ENCODE measurements at regions not wholly inside any gene's neighbourhood (a gene's known extent, or its start where the extent isn't known, plus 50 kb on each side); places are given as distances from the start of the nearest gene placed in this dataset. TPM values are rescaled to one million over a fixed set of nuclear protein-coding genes. Genes with fewer than 3 reads are reported as not detected.

GRCh38 chr12:96141216-96141912 lies 52.8 kb upstream of the ELK3 start:
- H3K36me3 ChIP-seq: no peaks in the 10 kb centered on the region
- H3K27ac ChIP-seq: no peak overlapping the region
- no peaks in the 10 kb centered on the region for H3K9me3 ChIP-seq
- no peak for TF ChIP-seq POLR2A (IDR thresholded peaks at IDR 0.05)
- no peak for TF ChIP-seq CTCF (IDR thresholded peaks at IDR 0.05)
- H3K4me3 ChIP-seq: no peak overlapping the region
- intact Hi-C loops (cut with DNase I; ENCODE audit: low total_unique reads): no loop called here
- H3K4me1 ChIP-seq: no peaks in the 10 kb centered on the region
- H3K27me3 ChIP-seq: no peaks in the 10 kb centered on the region
- no peak for DNase-seq

GRCh38 chr12:96143392-96143791 lies 50.8 kb upstream of the ELK3 start:
- Histone ChIP-seq H3K9me3 (no peaks in the 10 kb centered on the region), H3K27me3 (no peaks in the 10 kb centered on the region), H3K27ac (no peak overlapping the region), H3K4me1 (no peaks in the 10 kb centered on the region), H3K4me3 (no peak overlapping the region), H3K36me3 (no peaks in the 10 kb centered on the region)
- no peak for DNase-seq
- intact Hi-C loops (cut with DNase I; ENCODE audit: low total_unique reads): no loop called here
- TF ChIP-seq CTCF (IDR thresholded peaks at IDR 0.05) (no peak), POLR2A (IDR thresholded peaks at IDR 0.05) (no peak)

- DNase-seq: no peak
- no peak for TF ChIP-seq POLR2A (IDR thresholded peaks at IDR 0.05)
- no peak for TF ChIP-seq CTCF (IDR thresholded peaks at IDR 0.05)
- Histone ChIP-seq H3K27ac (no peak overlapping the region), H3K4me3 (no peak overlapping the region), H3K4me1 (no peaks in the 10 kb centered on the region), H3K27me3 (no peaks in the 10 kb centered on the region), H3K36me3 (no peaks in the 10 kb centered on the region), H3K9me3 (no peaks in the 10 kb centered on the region)
- intact Hi-C loops (cut with DNase I; ENCODE audit: low total_unique reads): no loop called here
These were observed 50.2 kb upstream of the ELK3 start for GRCh38 chr12:96143827-96144565.

Small RNA genes lying in the stretch of these regions (small RNA-seq; reads per million reads assigned to genes)
- not detected for gene RN7SL88P
